ENCODE measurements at regions not wholly inside any gene's neighbourhood (a gene's known extent, or its start where the extent isn't known, plus 50 kb on each side); places are given as distances from the start of the nearest gene placed in this dataset.

GRCh38 chr12:63317286-63317846 is 166.4 kb upstream of the AVPR1A start:
- no peaks in the 10 kb centered on the region for H3K36me3 ChIP-seq (ENCODE audit: insufficient read depth, low read length)
- no peaks in the 10 kb centered on the region for H3K4me1 Mint-ChIP-seq
- no peaks in the 10 kb centered on the region for H3K4me1 ChIP-seq (ENCODE audit: insufficient read depth, low read length)
- no peaks in the 10 kb centered on the region for H3K27me3 ChIP-seq (ENCODE audit: insufficient read depth, low read length, poor library complexity, severe bottlenecking)
- no peaks in the 10 kb centered on the region for H3K9me3 ChIP-seq (ENCODE audit: low read length)
- no peak for DNase-seq
- H3K4me3 Mint-ChIP-seq, result no peak overlapping the region
- no peaks in the 10 kb centered on the region for H3K36me3 Mint-ChIP-seq
- no peak overlapping the region for H3K27ac ChIP-seq (ENCODE audit: low read depth, low read length)
- ChIA-PET CTCF (no interaction called here), POLR2A (no interaction called here)
- H3K27me3 Mint-ChIP-seq, result no peaks in the 10 kb centered on the region
- H3K4me3 ChIP-seq (ENCODE audit: low read length), result no peak overlapping the region
- H3K9me3 Mint-ChIP-seq, result peaks cover 0 to 3% (median 0%) of the 10 kb centered on the region in 5 donors
- H3K27ac Mint-ChIP-seq, result no peak overlapping the region

DNA sequence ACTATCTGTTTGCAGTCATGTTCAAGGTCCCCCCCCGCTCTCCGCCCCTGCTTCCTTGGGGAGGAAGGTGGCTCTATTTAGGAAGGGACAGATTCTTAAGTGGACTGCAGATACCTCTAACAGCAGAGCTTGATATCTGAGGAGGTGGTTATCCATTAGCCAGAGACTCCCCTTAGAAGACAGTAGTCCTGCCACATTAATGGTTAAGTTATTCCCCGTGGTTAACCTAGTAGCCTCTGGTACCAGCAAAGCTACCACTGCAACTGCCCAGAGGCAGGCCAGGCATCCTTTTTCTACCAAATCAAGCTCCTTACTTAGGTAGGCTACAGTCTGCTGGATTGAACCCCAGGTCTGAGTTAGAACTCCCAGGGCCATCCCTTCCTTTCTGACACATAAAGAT is 162.1 kb upstream of the AVPR1A start:
- no peaks in the 10 kb centered on the region for H3K4me1 Mint-ChIP-seq
- ChIA-PET CTCF (no interaction called here), POLR2A (no interaction called here)
- H3K4me1 ChIP-seq (ENCODE audit: insufficient read depth, low read length), result no peaks in the 10 kb centered on the region
- H3K9me3 Mint-ChIP-seq, result peaks cover 0 to 8% (median 2%) of the 10 kb centered on the region in 5 donors
- no peaks in the 10 kb centered on the region for H3K9me3 ChIP-seq (ENCODE audit: low read length)
- no peak overlapping the region for H3K27ac ChIP-seq (ENCODE audit: low read depth, low read length)
- H3K4me3 ChIP-seq (ENCODE audit: low read length), result no peak overlapping the region
- no peak for DNase-seq
- H3K36me3 ChIP-seq (ENCODE audit: insufficient read depth, low read length), result no peaks in the 10 kb centered on the region
- no peaks in the 10 kb centered on the region for H3K27me3 Mint-ChIP-seq
- no peak overlapping the region for H3K27ac Mint-ChIP-seq
- no peaks in the 10 kb centered on the region for H3K36me3 Mint-ChIP-seq
- H3K27me3 ChIP-seq (ENCODE audit: insufficient read depth, low read length, poor library complexity, severe bottlenecking), result no peaks in the 10 kb centered on the region
- no peak overlapping the region for H3K4me3 Mint-ChIP-seq

DNA sequence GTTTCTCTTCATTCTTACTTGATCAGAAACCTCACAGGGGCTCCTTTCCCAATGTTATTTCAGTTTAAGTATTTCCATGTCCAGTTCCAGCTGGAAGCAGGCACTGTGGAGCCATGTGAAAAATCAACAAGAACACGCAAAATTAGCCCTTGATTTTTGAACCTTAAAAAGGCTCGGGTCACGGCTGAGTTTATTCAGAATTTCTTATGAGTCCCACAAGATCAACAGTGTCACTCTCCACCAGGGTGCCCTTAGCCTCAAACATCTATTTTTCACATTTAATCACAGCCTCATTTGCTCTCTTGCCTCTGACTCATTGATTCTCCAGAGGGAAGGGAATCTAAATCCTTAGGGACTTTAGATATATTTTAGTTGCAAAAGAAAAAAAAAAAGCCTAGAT is 157.7 kb upstream of the AVPR1A start:
- CTCF ChIA-PET, result no interaction called here
- no peaks in the 10 kb centered on the region for H3K36me3 ChIP-seq (ENCODE audit: insufficient read depth, low read length)
- H3K9me3 ChIP-seq (ENCODE audit: low read length), result no peaks in the 10 kb centered on the region
- H3K27me3 ChIP-seq (ENCODE audit: insufficient read depth, low read length, poor library complexity, severe bottlenecking), result no peaks in the 10 kb centered on the region
- H3K27ac ChIP-seq (ENCODE audit: low read depth, low read length), result no peak overlapping the region
- no peaks in the 10 kb centered on the region for H3K4me1 ChIP-seq (ENCODE audit: insufficient read depth, low read length)
- no peak overlapping the region for H3K4me3 ChIP-seq (ENCODE audit: low read length)
- no peak for DNase-seq
- no peaks in the 10 kb centered on the region for H3K27me3 Mint-ChIP-seq
- POLR2A ChIA-PET, result no interaction called here
- H3K36me3 Mint-ChIP-seq, result no peaks in the 10 kb centered on the region
- no peak overlapping the region for H3K27ac Mint-ChIP-seq
- peaks cover 0 to 8% (median 2%) of the 10 kb centered on the region in 5 donors for H3K9me3 Mint-ChIP-seq
- H3K4me1 Mint-ChIP-seq, result no peaks in the 10 kb centered on the region
- no peak overlapping the region for H3K4me3 Mint-ChIP-seq

- Histone ChIP-seq H3K27me3 (ENCODE audit: insufficient read depth, low read length, poor library complexity, severe bottlenecking) (no peaks in the 10 kb centered on the region), H3K36me3 (ENCODE audit: insufficient read depth, low read length) (no peaks in the 10 kb centered on the region), H3K27ac (ENCODE audit: low read depth, low read length) (no peak overlapping the region), H3K4me3 (ENCODE audit: low read length) (no peak overlapping the region), H3K9me3 (ENCODE audit: low read length) (no peaks in the 10 kb centered on the region), H3K4me1 (ENCODE audit: insufficient read depth, low read length) (no peaks in the 10 kb centered on the region)
- H3K27me3 Mint-ChIP-seq, result no peaks in the 10 kb centered on the region
- POLR2A ChIA-PET, result no interaction called here
- CTCF ChIA-PET, result no interaction called here
- no peak for DNase-seq
- no peaks in the 10 kb centered on the region for H3K36me3 Mint-ChIP-seq
- H3K9me3 Mint-ChIP-seq, result peaks cover 0 to 8% (median 2%) of the 10 kb centered on the region in 5 donors
- H3K4me3 Mint-ChIP-seq, result no peak overlapping the region
- H3K27ac Mint-ChIP-seq, result no peak overlapping the region
- H3K4me1 Mint-ChIP-seq, result no peaks in the 10 kb centered on the region
These were observed 156.8 kb upstream of the AVPR1A start for GRCh38 chr12:63307849-63308248.

DNA sequence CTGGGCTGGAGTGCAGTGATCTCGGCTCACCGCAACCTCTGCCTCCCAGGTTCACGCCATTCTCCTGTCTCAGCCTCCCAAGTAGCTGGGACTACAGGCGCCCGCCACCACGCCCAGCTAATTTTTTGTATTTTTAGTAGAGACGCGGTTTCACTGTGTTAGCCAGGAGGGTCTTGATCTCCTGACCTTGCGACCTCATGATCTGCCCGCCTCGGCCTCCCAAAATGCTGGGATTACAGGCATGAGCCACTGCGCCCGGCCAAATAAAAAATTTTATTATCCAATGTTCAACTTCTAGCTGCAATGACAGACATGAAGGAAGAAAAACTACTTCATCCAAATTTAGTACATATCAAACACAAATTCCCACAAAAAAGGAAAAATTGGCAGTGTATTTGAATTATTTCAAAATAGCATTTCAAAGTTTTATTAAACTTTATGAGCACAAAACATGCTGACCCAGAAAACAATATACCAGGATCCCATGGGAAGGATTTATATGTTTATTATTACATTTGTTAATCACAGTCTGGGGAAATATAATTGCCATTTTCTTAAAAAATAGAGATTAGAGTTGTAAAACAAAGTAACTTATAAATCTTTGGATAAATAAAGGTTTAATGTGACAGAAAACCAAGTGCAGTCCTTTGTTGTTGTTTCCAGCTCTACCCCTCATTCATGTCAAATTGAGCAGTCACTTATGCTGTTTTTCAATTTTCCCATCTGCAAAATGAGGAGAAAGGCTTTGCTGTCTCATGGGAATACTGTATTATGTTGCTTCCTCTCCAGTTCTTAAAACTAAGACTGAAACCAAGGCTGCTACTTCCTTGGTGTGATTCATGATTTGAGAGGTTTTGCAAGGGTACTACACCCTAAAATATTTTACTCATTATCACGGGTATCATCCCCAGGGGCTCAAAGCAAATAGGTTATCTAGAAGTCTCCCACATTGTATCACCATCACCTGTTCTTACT is 155.2 kb upstream of the AVPR1A start:
- DNase-seq, result no peak

GRCh38 chr12:63304887-63305316 is 153.9 kb upstream of the AVPR1A start:
- POLR2A ChIA-PET, result no interaction called here
- Histone ChIP-seq H3K36me3 (ENCODE audit: insufficient read depth, low read length) (no peaks in the 10 kb centered on the region), H3K9me3 (ENCODE audit: low read length) (no peaks in the 10 kb centered on the region), H3K27me3 (ENCODE audit: insufficient read depth, low read length, poor library complexity, severe bottlenecking) (no peaks in the 10 kb centered on the region), H3K4me1 (ENCODE audit: insufficient read depth, low read length) (no peaks in the 10 kb centered on the region), H3K27ac (ENCODE audit: low read depth, low read length) (no peak overlapping the region), H3K4me3 (ENCODE audit: low read length) (no peak overlapping the region)
- Mint-ChIP-seq H3K27ac (no peak overlapping the region), H3K9me3 (no peaks in the 10 kb centered on the region), H3K4me3 (no peak overlapping the region), H3K4me1 (no peaks in the 10 kb centered on the region), H3K36me3 (no peaks in the 10 kb centered on the region), H3K27me3 (no peaks in the 10 kb centered on the region)
- CTCF ChIA-PET, result no interaction called here
- DNase-seq, result no peak

More for the DNA sequence above, 155.2 kb upstream of the AVPR1A start:
- Mint-ChIP-seq H3K4me1 (no peaks in the 10 kb centered on the region), H3K36me3 (no peaks in the 10 kb centered on the region), H3K9me3 (peaks cover 0 to 5% (median 2%) of the 10 kb centered on the region in 5 donors), H3K4me3 (no peak overlapping the region), H3K27ac (no peak overlapping the region), H3K27me3 (no peaks in the 10 kb centered on the region)
- no peak overlapping the region for H3K27ac ChIP-seq (ENCODE audit: low read depth, low read length)
- no peaks in the 10 kb centered on the region for H3K36me3 ChIP-seq (ENCODE audit: insufficient read depth, low read length)
- H3K4me1 ChIP-seq (ENCODE audit: insufficient read depth, low read length), result no peaks in the 10 kb centered on the region
- H3K9me3 ChIP-seq (ENCODE audit: low read length), result no peaks in the 10 kb centered on the region
- ChIA-PET CTCF (no interaction called here), POLR2A (no interaction called here)
- no peak overlapping the region for H3K4me3 ChIP-seq (ENCODE audit: low read length)
- H3K27me3 ChIP-seq (ENCODE audit: insufficient read depth, low read length, poor library complexity, severe bottlenecking), result no peaks in the 10 kb centered on the region

- ChIA-PET CTCF (no interaction called here), POLR2A (no interaction called here)
- Histone ChIP-seq H3K27me3 (ENCODE audit: insufficient read depth, low read length, poor library complexity, severe bottlenecking) (no peaks in the 10 kb centered on the region), H3K4me3 (ENCODE audit: low read length) (no peak overlapping the region), H3K9me3 (ENCODE audit: low read length) (no peaks in the 10 kb centered on the region), H3K4me1 (ENCODE audit: insufficient read depth, low read length) (no peaks in the 10 kb centered on the region), H3K27ac (ENCODE audit: low read depth, low read length) (no peak overlapping the region), H3K36me3 (ENCODE audit: insufficient read depth, low read length) (no peaks in the 10 kb centered on the region)
- Mint-ChIP-seq H3K27me3 (no peaks in the 10 kb centered on the region), H3K9me3 (no peaks in the 10 kb centered on the region), H3K4me3 (no peak overlapping the region), H3K27ac (peak overlapping the region in 1 of 8 donors; percentile 13), H3K36me3 (no peaks in the 10 kb centered on the region), H3K4me1 (no peaks in the 10 kb centered on the region)
- no peak for DNase-seq
These were observed 152.0 kb upstream of the AVPR1A start for GRCh38 chr12:63302941-63303536.

- Histone ChIP-seq H3K27ac (ENCODE audit: low read depth, low read length) (no peak overlapping the region), H3K36me3 (ENCODE audit: insufficient read depth, low read length) (no peaks in the 10 kb centered on the region), H3K27me3 (ENCODE audit: insufficient read depth, low read length, poor library complexity, severe bottlenecking) (no peaks in the 10 kb centered on the region), H3K9me3 (ENCODE audit: low read length) (no peaks in the 10 kb centered on the region), H3K4me3 (ENCODE audit: low read length) (no peak overlapping the region), H3K4me1 (ENCODE audit: insufficient read depth, low read length) (no peaks in the 10 kb centered on the region)
- ChIA-PET POLR2A (no interaction called here), CTCF (no interaction called here)
- H3K4me1 Mint-ChIP-seq, result no peaks in the 10 kb centered on the region
- H3K27ac Mint-ChIP-seq, result peak overlapping the region in 1 of 8 donors; percentile 13
- H3K36me3 Mint-ChIP-seq, result no peaks in the 10 kb centered on the region
- H3K27me3 Mint-ChIP-seq, result no peaks in the 10 kb centered on the region
- no peak overlapping the region for H3K4me3 Mint-ChIP-seq
- H3K9me3 Mint-ChIP-seq, result no peaks in the 10 kb centered on the region
- DNase-seq, result no peak
These were observed 151.4 kb upstream of the AVPR1A start for GRCh38 chr12:63302269-63302940.

Measured in CD8-positive, alpha-beta memory T cell (primary cell).